Natural killer cell treated with Interleukin-12 subunit alpha and Interleukin-12 subunit beta and Interleukin-15 and Interleukin-18, amount 100 ng/mL, for 72 hours (primary cell): ENCODE measurements at regions not wholly inside any gene's neighbourhood (a gene's known extent, or its start where the extent isn't known, plus 50 kb on each side); places are given as distances from the start of the nearest gene placed in this dataset.
"Not testable (repeated sequence)": the region's sequence is repeated elsewhere in the genome, so short reads cannot be mapped to it uniquely, and the experiment has no call there.

Experiments
- ATAC-seq, 2 donors: fragments of 150-1000 bp; cut with Tn5 transposase in 1 of 2; sonication (Bioruptor Pico), chemical (Tn5 transposase) in 1 of 2; 2 replicates each; pipeline ENCODE4 v1.10.0; 2021
- DNase-seq: peaks from one replicate; pipeline ENCODE4 v3.0.0; 2022; ENCODE audit warnings: low spot score
- H3K27ac Mint-ChIP-seq, 2 donors: 1 replicate in 1 of 2; 2 replicates in 1 of 2; pipeline ENCODE4 v1.8.0; 2022; ENCODE audit warnings: mixed read lengths in 2 of 2, mild to moderate bottlenecking in 1 of 2, moderate library complexity in 1 of 2
- H3K27me3 Mint-ChIP-seq, 2 donors: 1 replicate in 1 of 2; 2 replicates in 1 of 2; pipeline ENCODE4 v1.8.0; 2022; ENCODE audit warnings: mixed read lengths in 2 of 2
- H3K36me3 Mint-ChIP-seq: one replicate; pipeline ENCODE4 v1.8.0; 2022; ENCODE audit warnings: mixed read lengths
- H3K4me1 Mint-ChIP-seq, 2 donors: 1 replicate in 1 of 2; 2 replicates in 1 of 2; pipeline ENCODE4 v1.8.0; 2022; ENCODE audit warnings: low read depth in 2 of 2, mixed read lengths in 2 of 2, mild to moderate bottlenecking in 1 of 2
- H3K4me3 Mint-ChIP-seq: one replicate; pipeline ENCODE4 v1.8.0; 2022; ENCODE audit warnings: mixed read lengths
- H3K9me3 Mint-ChIP-seq: 2 replicates; pipeline ENCODE4 v1.8.0; 2022; ENCODE audit warnings: mixed read lengths

- Mint-ChIP-seq H3K27ac (no peak overlapping the region), H3K9me3 (peaks cover 13% of the 10 kb centered on the region), H3K27me3 (no peaks in the 10 kb centered on the region), H3K4me3 (no peak overlapping the region), H3K4me1 (no peaks in the 10 kb centered on the region), H3K36me3 (no peaks in the 10 kb centered on the region)
- ATAC-seq (no peak), DNase-seq (no peak)
Observed at GRCh38 chr2:226095058-226095457, 695.5 kb downstream of the NYAP2 start.

DNA sequence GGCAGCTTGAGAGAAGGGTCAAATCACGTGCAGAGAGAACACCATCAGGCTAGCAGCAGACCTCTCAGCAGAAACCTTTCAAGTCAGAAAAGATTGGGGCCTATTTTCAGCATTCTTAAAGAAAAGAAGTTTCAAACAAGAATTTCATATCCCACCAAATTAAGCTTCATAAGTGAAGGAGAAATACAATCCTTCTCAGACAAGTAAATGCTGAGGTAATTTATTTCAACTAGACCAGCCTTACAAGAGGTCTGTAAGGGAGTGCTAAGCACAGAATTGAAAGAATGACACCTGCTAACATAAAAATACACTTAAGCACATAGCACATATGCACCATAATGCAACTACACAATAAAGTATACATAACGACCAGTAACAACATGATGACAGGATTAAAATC is 693.9 kb downstream of the NYAP2 start:
- H3K9me3 Mint-ChIP-seq: peaks cover 13% of the 10 kb centered on the region
- no peaks in the 10 kb centered on the region for H3K27me3 Mint-ChIP-seq
- H3K4me1 Mint-ChIP-seq: no peaks in the 10 kb centered on the region
- H3K36me3 Mint-ChIP-seq: no peaks in the 10 kb centered on the region
- H3K4me3 Mint-ChIP-seq: no peak overlapping the region
- no peak for DNase-seq
- H3K27ac Mint-ChIP-seq: no peak overlapping the region
- ATAC-seq: no peak

- DNase-seq (no peak), ATAC-seq (peak in 1 of 2 donors; percentile 20)
- H3K9me3 Mint-ChIP-seq: peaks cover 5% of the 10 kb centered on the region
- no peak overlapping the region for H3K4me3 Mint-ChIP-seq
- no peaks in the 10 kb centered on the region for H3K36me3 Mint-ChIP-seq
- no peaks in the 10 kb centered on the region for H3K27me3 Mint-ChIP-seq
- no peaks in the 10 kb centered on the region for H3K4me1 Mint-ChIP-seq
- no peak overlapping the region for H3K27ac Mint-ChIP-seq
Observed at GRCh38 chr2:226088366-226088674, 688.8 kb downstream of the NYAP2 start.

GRCh38 chr2:226087505-226088365 is 688.2 kb downstream of the NYAP2 start:
- Mint-ChIP-seq H3K27me3 (no peaks in the 10 kb centered on the region), H3K9me3 (peaks cover 7% of the 10 kb centered on the region), H3K4me1 (no peaks in the 10 kb centered on the region), H3K27ac (no peak overlapping the region), H3K4me3 (no peak overlapping the region), H3K36me3 (no peaks in the 10 kb centered on the region)
- ATAC-seq: peak; percentile 43 to 44
- DNase-seq: no peak

- Mint-ChIP-seq H3K9me3 (peaks cover 5% of the 10 kb centered on the region), H3K27ac (no peak overlapping the region), H3K4me1 (no peaks in the 10 kb centered on the region), H3K36me3 (no peaks in the 10 kb centered on the region), H3K4me3 (no peak overlapping the region), H3K27me3 (no peaks in the 10 kb centered on the region)
- ATAC-seq (peak; percentile 36 to 44), DNase-seq (no peak)
Observed at GRCh38 chr2:226087051-226087450, 687.5 kb downstream of the NYAP2 start.

- no peak overlapping the region for H3K4me3 Mint-ChIP-seq
- H3K27me3 Mint-ChIP-seq: no peaks in the 10 kb centered on the region
- peaks cover 5% of the 10 kb centered on the region for H3K9me3 Mint-ChIP-seq
- no peak overlapping the region for H3K27ac Mint-ChIP-seq
- DNase-seq (no peak), ATAC-seq (no peak)
- no peaks in the 10 kb centered on the region for H3K4me1 Mint-ChIP-seq
- H3K36me3 Mint-ChIP-seq: no peaks in the 10 kb centered on the region
Observed at GRCh38 chr2:226086190-226086589, 686.7 kb downstream of the NYAP2 start.

GRCh38 chr2:226085425-226085824 is 685.9 kb downstream of the NYAP2 start:
- not testable (repeated sequence) for DNase-seq, H3K4me3 Mint-ChIP-seq, H3K36me3 Mint-ChIP-seq, H3K27ac Mint-ChIP-seq, H3K27me3 Mint-ChIP-seq, H3K4me1 Mint-ChIP-seq, H3K9me3 Mint-ChIP-seq, ATAC-seq

DNA sequence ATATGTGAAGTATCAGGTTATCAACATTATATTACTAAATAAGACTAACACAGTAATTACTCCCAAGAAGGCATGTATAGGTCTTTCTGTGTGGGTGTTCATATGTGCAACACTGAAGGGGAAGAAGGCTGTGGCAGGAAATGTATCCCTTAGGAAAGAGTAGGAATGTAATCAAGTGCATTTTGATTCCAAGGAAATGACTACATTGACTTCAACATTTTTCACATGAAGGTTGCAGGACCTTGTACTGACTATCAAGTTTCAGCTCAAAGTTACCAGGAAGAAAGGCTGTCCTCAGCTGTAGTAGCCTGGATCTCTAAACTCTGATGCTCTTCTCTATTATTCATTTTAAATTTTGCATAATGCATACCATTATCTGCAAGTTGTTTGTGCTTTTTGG is 680.8 kb downstream of the NYAP2 start:
- DNase-seq (no peak), ATAC-seq (no peak)
- Mint-ChIP-seq H3K36me3 (no peaks in the 10 kb centered on the region), H3K27ac (no peak overlapping the region), H3K4me1 (no peaks in the 10 kb centered on the region), H3K4me3 (no peak overlapping the region), H3K27me3 (no peaks in the 10 kb centered on the region), H3K9me3 (peaks cover 5% of the 10 kb centered on the region)

DNA sequence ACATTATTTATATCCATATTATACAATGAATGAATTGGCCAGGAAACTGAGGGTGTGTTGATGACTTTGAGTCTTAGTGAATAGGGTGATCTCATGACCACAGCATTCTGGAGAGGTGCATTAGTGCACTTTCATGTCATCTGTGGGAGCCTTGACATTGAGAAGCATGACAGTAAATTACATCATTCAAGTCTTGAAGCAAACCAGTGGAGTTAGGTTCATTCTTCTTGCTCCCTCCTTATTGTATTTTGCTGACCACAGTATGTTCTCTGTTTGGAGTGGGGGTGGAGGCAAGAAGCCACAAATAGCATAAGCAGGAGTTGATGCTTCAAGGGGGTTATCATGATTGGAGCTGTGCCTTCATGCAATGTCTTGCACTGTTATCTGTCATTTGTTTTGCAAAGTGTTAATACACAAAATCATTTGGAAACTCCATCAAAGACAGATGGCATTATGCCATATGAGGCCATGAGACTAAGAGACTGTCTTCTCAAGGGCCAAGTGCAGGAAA is 680.2 kb downstream of the NYAP2 start:
- Mint-ChIP-seq H3K9me3 (peaks cover 5% of the 10 kb centered on the region), H3K27ac (no peak overlapping the region), H3K4me3 (no peak overlapping the region), H3K36me3 (no peaks in the 10 kb centered on the region), H3K4me1 (no peaks in the 10 kb centered on the region), H3K27me3 (no peaks in the 10 kb centered on the region)
- DNase-seq: no peak
- no peak for ATAC-seq

GRCh38 chr2:226079196-226079595 is 679.7 kb downstream of the NYAP2 start:
- Mint-ChIP-seq H3K27ac (no peak overlapping the region), H3K9me3 (peaks cover 5% of the 10 kb centered on the region), H3K4me3 (no peak overlapping the region), H3K36me3 (no peaks in the 10 kb centered on the region), H3K4me1 (no peaks in the 10 kb centered on the region), H3K27me3 (no peaks in the 10 kb centered on the region)
- no peak for ATAC-seq
- DNase-seq: no peak

DNA sequence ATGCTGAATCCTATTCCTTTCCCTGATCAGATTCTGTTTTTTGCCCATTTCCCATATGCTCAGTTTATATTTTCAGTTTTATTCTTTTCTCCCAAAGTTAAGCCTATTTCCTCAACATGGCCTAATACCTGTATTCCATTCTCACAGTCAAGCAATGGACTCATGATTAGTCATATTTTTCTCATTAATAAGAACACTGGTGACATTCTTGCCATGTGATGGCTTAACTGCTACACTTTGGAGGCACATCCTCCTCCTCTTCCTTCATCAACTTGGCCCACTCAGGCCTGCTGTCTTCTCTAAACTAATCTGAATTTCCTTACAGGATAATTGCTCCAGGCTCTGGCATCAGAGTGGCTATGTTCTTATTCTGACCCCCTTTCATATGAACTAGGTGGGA is 679.2 kb downstream of the NYAP2 start:
- ATAC-seq (no peak), DNase-seq (no peak)
- H3K27ac Mint-ChIP-seq: no peak overlapping the region
- H3K36me3 Mint-ChIP-seq: no peaks in the 10 kb centered on the region
- H3K4me1 Mint-ChIP-seq: no peaks in the 10 kb centered on the region
- no peak overlapping the region for H3K4me3 Mint-ChIP-seq
- H3K27me3 Mint-ChIP-seq: no peaks in the 10 kb centered on the region
- H3K9me3 Mint-ChIP-seq: peaks cover 5% of the 10 kb centered on the region

DNA sequence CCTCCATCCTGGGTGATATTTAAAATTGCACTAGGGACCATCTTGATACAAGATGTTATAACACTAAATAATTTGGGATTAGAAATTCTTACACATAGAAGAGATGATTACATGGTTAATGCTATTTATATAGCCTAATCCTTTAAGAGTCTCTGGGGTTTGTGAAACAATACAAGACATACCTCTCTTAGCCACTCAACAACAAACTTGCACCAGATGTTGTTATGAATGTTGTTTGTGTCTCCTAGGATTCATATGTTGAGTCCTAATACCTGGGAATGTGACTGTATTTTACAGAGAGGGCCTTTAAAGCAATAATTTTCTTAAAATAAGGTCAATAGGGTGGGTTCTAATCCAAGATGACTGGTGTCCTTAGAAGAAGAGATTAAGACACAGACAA is 678.3 kb downstream of the NYAP2 start:
- H3K27ac Mint-ChIP-seq: no peak overlapping the region
- no peak for ATAC-seq

DNA sequence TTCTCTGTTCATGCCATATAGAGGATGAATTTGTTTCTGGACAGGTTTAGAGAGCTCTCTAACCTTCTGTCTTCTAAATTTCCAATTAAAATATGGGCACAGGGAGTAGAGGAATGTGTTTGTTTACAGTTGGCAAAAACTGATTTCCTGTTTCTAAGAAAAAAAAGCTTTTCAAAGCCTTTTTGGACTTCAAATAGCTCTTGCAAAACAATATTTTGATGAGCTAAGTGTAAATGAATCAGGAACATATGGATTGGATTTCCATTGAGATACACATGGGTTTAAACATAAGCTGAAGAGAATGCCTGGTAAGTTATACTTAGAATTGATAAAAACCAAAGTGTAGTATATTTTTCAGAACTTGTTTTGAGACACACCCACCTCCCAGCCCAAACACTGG is 677.5 kb downstream of the NYAP2 start:
- DNase-seq (no peak), ATAC-seq (no peak)
- Mint-ChIP-seq H3K27me3 (no peaks in the 10 kb centered on the region), H3K27ac (no peak overlapping the region), H3K36me3 (no peaks in the 10 kb centered on the region), H3K4me3 (no peak overlapping the region), H3K9me3 (peaks cover 3% of the 10 kb centered on the region), H3K4me1 (no peaks in the 10 kb centered on the region)

More for the DNA sequence above, 678.3 kb downstream of the NYAP2 start:
- Mint-ChIP-seq H3K27me3 (no peaks in the 10 kb centered on the region), H3K4me1 (no peaks in the 10 kb centered on the region), H3K4me3 (no peak overlapping the region), H3K36me3 (no peaks in the 10 kb centered on the region), H3K9me3 (peaks cover 3% of the 10 kb centered on the region)
- DNase-seq: no peak

GRCh38 chr2:226076529-226076928 is 677.0 kb downstream of the NYAP2 start:
- Mint-ChIP-seq H3K27ac (no peak overlapping the region), H3K4me1 (no peaks in the 10 kb centered on the region), H3K27me3 (no peaks in the 10 kb centered on the region), H3K4me3 (no peak overlapping the region), H3K9me3 (peaks cover 3% of the 10 kb centered on the region), H3K36me3 (no peaks in the 10 kb centered on the region)
- no peak for ATAC-seq
- no peak for DNase-seq

- ATAC-seq (no peak), DNase-seq (no peak)
- H3K36me3 Mint-ChIP-seq: no peaks in the 10 kb centered on the region
- no peaks in the 10 kb centered on the region for H3K27me3 Mint-ChIP-seq
- no peak overlapping the region for H3K27ac Mint-ChIP-seq
- H3K4me3 Mint-ChIP-seq: no peak overlapping the region
- H3K9me3 Mint-ChIP-seq: peaks cover 6% of the 10 kb centered on the region
- H3K4me1 Mint-ChIP-seq: no peaks in the 10 kb centered on the region
Observed at GRCh38 chr2:226074391-226074790, 674.9 kb downstream of the NYAP2 start.
